ENCODE measurements at regions not wholly inside any gene's neighbourhood (a gene's known extent, or its start where the extent isn't known, plus 50 kb on each side); places are given as distances from the start of the nearest gene placed in this dataset.

DNA sequence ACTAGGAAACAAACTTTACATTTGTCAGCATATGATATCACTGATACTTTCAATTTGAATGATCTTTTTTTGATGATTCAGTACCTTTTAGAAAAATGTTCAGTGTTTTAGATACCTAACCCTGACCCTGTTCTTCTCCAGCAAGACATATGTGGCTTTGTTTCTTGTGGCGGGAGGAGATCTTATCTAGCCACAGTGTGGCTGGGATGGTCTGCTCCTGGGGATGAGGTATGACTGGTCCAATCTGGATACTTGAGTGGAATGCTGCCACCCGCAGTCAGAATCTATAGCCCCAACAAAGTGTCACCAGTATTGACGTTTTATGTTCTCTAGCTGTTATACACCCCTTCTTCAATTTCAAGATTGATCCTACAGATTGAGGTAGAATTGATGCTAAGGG, 439.0 kb upstream of the GOLIM4 start:
- Histone ChIP-seq H3K27ac (replicated peaks) (no peak overlapping the region), H3K4me3 (replicated peaks; ENCODE audit: insufficient read depth, low read length) (no peak overlapping the region), H3K27me3 (ENCODE audit: insufficient read depth, poor library complexity, severe bottlenecking) (peaks cover 3% of the 10 kb centered on the region)
- TF ChIP-seq, protein P1, sequence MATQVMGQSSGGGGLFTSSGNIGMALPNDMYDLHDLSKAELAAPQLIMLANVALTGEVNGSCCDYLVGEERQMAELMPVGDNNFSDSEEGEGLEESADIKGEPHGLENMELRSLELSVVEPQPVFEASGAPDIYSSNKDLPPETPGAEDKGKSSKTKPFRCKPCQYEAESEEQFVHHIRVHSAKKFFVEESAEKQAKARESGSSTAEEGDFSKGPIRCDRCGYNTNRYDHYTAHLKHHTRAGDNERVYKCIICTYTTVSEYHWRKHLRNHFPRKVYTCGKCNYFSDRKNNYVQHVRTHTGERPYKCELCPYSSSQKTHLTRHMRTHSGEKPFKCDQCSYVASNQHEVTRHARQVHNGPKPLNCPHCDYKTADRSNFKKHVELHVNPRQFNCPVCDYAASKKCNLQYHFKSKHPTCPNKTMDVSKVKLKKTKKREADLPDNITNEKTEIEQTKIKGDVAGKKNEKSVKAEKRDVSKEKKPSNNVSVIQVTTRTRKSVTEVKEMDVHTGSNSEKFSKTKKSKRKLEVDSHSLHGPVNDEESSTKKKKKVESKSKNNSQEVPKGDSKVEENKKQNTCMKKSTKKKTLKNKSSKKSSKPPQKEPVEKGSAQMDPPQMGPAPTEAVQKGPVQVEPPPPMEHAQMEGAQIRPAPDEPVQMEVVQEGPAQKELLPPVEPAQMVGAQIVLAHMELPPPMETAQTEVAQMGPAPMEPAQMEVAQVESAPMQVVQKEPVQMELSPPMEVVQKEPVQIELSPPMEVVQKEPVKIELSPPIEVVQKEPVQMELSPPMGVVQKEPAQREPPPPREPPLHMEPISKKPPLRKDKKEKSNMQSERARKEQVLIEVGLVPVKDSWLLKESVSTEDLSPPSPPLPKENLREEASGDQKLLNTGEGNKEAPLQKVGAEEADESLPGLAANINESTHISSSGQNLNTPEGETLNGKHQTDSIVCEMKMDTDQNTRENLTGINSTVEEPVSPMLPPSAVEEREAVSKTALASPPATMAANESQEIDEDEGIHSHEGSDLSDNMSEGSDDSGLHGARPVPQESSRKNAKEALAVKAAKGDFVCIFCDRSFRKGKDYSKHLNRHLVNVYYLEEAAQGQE (IDR thresholded peaks at IDR 0.05; ENCODE audit: insufficient replicate concordance, low read depth) = no peak
- no peak for TF ChIP-seq SPI1 (IDR thresholded peaks at IDR 0.05; ENCODE audit: borderline replicate concordance, low read depth)
- TF ChIP-seq, protein P2, sequence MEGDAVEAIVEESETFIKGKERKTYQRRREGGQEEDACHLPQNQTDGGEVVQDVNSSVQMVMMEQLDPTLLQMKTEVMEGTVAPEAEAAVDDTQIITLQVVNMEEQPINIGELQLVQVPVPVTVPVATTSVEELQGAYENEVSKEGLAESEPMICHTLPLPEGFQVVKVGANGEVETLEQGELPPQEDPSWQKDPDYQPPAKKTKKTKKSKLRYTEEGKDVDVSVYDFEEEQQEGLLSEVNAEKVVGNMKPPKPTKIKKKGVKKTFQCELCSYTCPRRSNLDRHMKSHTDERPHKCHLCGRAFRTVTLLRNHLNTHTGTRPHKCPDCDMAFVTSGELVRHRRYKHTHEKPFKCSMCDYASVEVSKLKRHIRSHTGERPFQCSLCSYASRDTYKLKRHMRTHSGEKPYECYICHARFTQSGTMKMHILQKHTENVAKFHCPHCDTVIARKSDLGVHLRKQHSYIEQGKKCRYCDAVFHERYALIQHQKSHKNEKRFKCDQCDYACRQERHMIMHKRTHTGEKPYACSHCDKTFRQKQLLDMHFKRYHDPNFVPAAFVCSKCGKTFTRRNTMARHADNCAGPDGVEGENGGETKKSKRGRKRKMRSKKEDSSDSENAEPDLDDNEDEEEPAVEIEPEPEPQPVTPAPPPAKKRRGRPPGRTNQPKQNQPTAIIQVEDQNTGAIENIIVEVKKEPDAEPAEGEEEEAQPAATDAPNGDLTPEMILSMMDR (IDR thresholded peaks at IDR 0.05; ENCODE audit: insufficient read depth, low read length) = no peak
- no peak for DNase-seq (ENCODE audit: low read depth in 1 of 2, low spot score in 1 of 2)

DNA sequence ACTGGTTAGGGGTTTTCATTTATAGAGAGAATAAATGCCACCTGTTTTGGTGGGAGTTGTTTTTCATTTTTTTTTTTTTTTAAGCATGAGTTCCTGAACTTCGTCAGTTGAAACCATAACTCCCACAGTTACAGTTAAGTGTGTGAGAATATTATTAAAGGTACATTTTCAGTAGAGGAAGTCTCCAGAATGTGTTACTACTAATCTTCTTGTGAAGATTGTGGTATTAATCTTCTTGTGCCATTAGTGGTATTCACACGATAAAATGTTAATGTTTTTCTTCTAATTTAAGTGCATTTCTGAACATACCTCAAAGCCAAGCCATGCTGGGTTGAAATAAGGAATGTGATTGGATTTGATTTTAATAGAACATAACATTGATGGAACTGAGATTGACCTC, 437.9 kb upstream of the GOLIM4 start:
- TF ChIP-seq, protein P1 (IDR thresholded peaks at IDR 0.05; ENCODE audit: insufficient replicate concordance, low read depth) = no peak
- TF ChIP-seq GABPA (IDR thresholded peaks at IDR 0.05; ENCODE audit: low read depth) (no peak), POLR2AphosphoS5 (IDR thresholded peaks at IDR 0.05; ENCODE audit: low read depth) (no peak), SPI1 (IDR thresholded peaks at IDR 0.05; ENCODE audit: borderline replicate concordance, low read depth) (no peak)
- TF ChIP-seq, protein P2 (IDR thresholded peaks at IDR 0.05; ENCODE audit: insufficient read depth, low read length) = no peak
- Histone ChIP-seq H3K27ac (replicated peaks) (no peak overlapping the region), H3K27me3 (ENCODE audit: insufficient read depth, poor library complexity, severe bottlenecking) (peaks cover 3% of the 10 kb centered on the region), H3K4me3 (replicated peaks; ENCODE audit: insufficient read depth, low read length) (no peak overlapping the region)
- DNase-seq (ENCODE audit: low read depth in 1 of 2, low spot score in 1 of 2) = no peak

DNA sequence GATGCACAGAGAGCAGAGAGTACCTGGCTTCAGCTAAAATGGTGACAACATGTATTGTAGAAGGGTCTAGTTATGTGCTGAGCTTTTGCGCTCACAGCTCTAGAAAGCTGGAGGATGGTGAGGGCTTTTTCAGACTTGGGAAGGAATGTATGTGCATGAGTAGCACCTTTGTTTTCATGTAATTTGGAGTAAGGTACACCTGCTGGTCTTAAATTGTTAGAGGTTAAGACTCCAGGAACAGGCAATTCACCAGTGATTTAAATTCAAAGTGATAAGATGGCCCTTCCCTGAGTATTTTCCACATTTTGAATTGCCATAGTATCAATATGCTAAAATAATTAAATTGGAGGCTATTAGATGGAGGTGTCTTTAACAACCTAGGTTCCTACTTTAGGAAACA, 436.4 kb upstream of the GOLIM4 start:
- Histone ChIP-seq H3K27me3 (ENCODE audit: insufficient read depth, poor library complexity, severe bottlenecking) (peaks cover 3% of the 10 kb centered on the region), H3K4me3 (replicated peaks; ENCODE audit: insufficient read depth, low read length) (no peak overlapping the region), H3K27ac (replicated peaks) (no peak overlapping the region)
- no peak for DNase-seq (ENCODE audit: low read depth in 1 of 2, low spot score in 1 of 2)
- TF ChIP-seq, protein P2 (IDR thresholded peaks at IDR 0.05; ENCODE audit: insufficient read depth, low read length) = no peak

DNA sequence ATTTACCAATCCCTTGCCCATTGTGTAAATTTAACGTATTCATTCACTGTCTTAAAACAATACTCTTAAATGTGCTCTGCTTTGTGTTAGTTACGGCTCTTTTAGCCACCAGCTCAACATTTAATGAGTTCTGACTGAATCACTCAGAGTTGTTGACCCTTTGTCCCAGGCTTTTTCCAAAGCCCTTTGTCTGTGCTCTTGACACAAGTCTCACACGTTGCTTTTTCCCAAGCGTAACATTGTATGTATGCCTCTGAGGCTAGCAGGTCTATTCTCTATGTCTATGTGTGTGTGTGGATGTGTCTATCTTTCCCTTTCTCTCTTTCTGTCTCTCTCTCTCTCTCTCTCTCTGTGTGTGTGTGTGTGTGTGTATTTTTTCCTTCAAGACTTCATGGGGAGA, 435.4 kb upstream of the GOLIM4 start:
- no peak for TF ChIP-seq POLR2AphosphoS5 (IDR thresholded peaks at IDR 0.05; ENCODE audit: low read depth)
- TF ChIP-seq, protein P1 (IDR thresholded peaks at IDR 0.05; ENCODE audit: insufficient replicate concordance, low read depth) = no peak
- H3K4me3 ChIP-seq (replicated peaks; ENCODE audit: insufficient read depth, low read length) = no peak overlapping the region
- H3K27ac ChIP-seq (replicated peaks) = no peak overlapping the region
- no peak for DNase-seq (ENCODE audit: low read depth in 1 of 2, low spot score in 1 of 2)
- peaks cover 3% of the 10 kb centered on the region for H3K27me3 ChIP-seq (ENCODE audit: insufficient read depth, poor library complexity, severe bottlenecking)

Data from HL-60 (cell line).